GM21526 (cell line): ENCODE measurements at regions not wholly inside any gene's neighbourhood (a gene's known extent, or its start where the extent isn't known, plus 50 kb on each side); places are given as distances from the start of the nearest gene placed in this dataset.

Experiments used
- ATAC-seq: cut with Tn5 transposase; IDR thresholded peaks from one replicate; pipeline ENCODE4 v1.9.1; 2021; ENCODE audit warnings: moderate library complexity; ENCODE audit not compliant: unreplicated experiment, low FRiP score

GRCh38 chr2:217749008-217749407, 253.8 kb downstream of the TNS1 start:
- ATAC-seq, result no peak

DNA sequence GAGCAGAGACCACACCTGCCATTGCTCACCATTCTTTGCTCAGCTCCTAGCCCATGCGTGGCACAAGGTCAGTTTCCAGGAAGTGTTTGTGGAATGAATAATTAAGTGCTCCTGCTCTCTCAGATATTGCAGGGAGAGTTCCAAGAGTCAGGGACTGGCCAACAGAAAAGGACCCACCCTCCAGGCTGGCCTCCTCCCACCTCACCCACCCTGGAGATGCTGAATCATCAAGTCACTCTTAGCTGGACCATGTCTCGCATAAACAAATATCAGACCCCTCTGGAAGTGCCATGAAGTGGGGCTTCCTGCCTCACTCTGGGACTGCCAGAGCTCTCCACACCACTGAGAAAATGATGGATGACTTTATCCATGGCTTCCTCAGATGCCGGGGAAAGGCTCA, 256.0 kb downstream of the TNS1 start:
- ATAC-seq, result no peak

- no peak for ATAC-seq
These were observed 258.6 kb downstream of the TNS1 start for GRCh38 chr2:217743966-217744761.

- ATAC-seq, result no peak
These were observed 259.4 kb downstream of the TNS1 start for GRCh38 chr2:217743407-217743806.

DNA sequence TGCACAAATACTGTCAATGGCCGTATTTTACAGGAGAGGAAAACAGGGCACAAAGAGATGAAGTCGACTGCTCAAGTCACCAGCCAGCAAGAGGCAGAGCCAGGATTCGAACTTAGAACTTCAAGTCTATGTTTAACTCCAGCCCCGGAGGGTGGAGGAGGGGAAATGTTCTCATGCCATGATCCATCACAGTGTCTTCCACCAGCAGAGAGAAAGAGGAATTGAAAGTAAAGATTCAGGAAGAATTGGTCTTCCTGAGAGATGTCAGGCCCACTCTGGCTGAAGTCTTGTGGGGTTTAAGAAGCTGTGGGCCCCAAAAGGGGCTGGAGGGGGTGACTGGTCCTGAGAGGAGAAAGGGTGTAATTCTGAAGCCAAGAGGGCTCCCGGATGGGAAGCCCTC, 260.0 kb downstream of the TNS1 start:
- no peak for ATAC-seq

DNA sequence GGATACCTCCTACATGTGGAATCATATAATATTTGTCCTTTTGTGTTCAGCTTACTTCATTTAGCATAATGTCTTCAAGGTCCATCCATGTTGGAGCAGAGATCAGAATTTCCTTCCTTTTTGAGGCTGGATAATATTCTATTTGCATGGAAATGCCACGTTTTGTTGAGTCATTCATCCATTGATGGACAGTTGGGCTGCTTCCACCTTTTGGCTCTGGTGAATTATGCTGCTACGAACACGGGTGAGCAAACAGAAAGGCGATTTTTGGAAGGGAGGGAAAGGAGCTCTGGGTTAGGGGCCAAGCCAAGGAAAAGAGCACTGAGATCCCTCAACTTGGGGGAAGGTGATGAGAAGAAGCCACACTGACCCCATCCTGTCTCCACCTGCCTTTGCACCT, 260.5 kb downstream of the TNS1 start:
- no peak for ATAC-seq

- no peak for ATAC-seq
These were observed 261.3 kb downstream of the TNS1 start for GRCh38 chr2:217741381-217741955.

DNA sequence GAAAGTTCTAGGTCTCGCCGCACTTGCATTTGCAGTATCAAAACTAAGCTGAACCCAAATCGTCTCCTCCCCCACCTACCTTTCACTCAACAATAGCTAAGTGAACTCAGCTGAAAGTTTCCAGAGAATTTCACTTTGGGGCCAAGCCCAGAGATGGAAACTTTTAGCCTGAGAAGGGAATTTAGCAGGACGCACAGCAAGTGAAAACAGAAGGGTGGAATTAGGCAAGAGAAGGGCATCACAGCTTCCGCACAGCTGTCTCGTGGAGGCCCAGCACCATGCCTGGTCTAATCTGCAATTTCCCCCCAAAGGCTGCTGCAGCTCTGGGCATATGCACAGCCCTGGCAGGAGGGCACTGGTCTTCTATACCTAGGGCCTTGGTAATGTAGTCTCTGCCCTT, 262.0 kb downstream of the TNS1 start:
- ATAC-seq, result no peak

DNA sequence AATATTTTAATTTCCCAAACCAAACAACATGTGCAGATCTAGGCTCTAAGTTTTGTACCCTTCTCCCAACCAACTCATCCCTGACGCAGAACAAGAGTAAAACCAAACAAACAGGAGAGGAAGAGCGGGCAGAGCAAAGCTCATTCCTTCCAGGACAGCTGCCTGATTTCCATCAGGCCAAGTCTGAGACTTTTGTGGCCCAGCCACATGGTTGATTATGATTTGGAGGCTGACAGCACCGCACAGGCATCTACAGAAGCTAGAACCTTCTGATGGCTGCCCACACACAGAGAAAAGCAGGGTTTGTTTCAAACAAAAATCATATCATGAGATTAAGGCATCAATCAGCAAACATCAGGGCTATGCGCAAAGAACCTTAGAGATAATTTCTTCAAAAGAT, 262.6 kb downstream of the TNS1 start:
- no peak for ATAC-seq

GRCh38 chr2:217739741-217740140, 263.1 kb downstream of the TNS1 start:
- ATAC-seq, result no peak

DNA sequence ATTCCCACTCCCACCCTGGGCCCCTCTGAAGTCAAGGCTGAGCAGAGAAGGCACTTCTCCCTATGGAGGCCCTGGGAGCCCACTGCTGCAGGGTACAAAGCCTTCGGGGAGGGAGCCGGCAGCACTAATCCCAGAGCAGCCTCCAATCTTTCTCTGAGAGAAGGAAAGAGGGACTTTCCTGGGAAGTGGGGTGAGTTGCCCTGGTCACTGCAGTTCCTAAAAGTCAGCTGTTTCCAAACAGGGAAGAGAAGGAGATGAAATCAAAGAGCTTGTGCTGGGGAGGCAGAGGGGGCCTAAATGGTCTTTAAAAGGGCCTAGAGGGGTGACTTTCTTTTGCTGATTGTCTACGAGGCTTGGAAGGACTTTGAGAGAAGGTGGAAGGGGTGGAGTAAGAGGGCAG, 264.7 kb downstream of the TNS1 start:
- ATAC-seq, result no peak

GRCh38 chr2:217736776-217737550, 265.8 kb downstream of the TNS1 start:
- ATAC-seq, result no peak

- no peak for ATAC-seq
These were observed 266.9 kb downstream of the TNS1 start for GRCh38 chr2:217735899-217736298.

DNA sequence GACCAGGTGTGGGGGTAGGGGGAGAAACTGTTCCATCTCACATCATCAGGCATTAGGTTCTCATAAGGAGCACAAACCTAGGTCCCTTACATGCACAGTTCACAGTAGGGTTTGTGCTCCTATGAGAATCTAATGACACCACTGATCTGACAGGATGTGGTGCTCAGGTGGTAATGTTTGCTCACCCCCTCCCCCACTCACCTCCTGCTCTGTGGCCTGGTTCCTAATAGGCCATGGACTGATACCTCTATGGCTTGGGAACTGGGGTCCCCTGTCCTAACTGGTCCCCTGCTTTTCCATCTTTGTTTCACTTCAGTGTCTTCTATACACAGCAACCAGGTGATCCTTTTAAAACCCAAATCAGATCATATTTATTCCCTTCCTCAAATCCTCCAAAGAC, 267.8 kb downstream of the TNS1 start:
- ATAC-seq, result no peak

GRCh38 chr2:217733461-217733860, 269.3 kb downstream of the TNS1 start:
- no peak for ATAC-seq

GRCh38 chr2:217732992-217733391, 269.8 kb downstream of the TNS1 start:
- no peak for ATAC-seq

GRCh38 chr2:217731805-217732204, 271.0 kb downstream of the TNS1 start:
- no peak for ATAC-seq

GRCh38 chr2:217729421-217730053, 273.3 kb downstream of the TNS1 start:
- no peak for ATAC-seq

DNA sequence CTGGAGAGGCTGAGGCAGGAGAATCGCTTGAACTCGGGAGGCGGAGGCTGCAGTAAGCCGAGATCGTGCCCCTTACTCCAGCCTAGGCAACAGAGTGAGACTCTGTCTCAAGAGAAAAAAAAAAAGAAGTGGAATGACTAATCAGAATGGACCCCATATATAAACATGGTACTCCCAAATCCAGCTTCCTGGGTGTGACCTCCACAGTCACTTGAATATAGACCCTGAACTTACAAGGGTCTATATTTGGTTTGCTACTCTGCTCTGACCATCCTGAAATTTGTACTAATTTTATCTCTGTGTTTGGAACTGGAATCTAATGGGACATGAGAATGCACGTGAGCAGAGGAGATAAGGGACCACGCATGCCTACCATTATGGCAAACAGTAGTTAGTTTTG, 275.0 kb downstream of the TNS1 start:
- no peak for ATAC-seq

GRCh38 chr2:217725409-217725808, 277.4 kb downstream of the TNS1 start:
- ATAC-seq, result no peak

DNA sequence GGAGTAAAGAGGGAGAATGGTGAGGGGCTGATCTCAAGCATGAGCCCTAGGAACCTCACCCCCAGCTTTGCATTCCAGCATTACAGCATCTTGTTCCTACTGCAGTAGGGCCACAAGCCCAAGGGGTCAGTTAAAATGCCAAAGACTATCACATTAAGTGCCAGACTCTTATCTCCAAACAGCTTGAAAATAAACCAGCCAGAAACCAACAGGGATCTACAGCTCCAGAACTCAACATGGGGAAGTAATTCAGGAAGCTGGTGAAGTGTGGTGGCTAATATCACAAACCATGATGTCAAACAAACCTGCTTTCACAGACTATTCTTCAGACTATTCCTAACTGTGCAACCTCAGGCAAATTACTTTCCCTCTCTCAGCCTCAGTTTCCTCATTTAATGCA, 278.3 kb downstream of the TNS1 start:
- no peak for ATAC-seq
